GM23338 (cell line): ENCODE measurements at regions not wholly inside any gene's neighbourhood (a gene's known extent, or its start where the extent isn't known, plus 50 kb on each side); places are given as distances from the start of the nearest gene placed in this dataset.

Experiments used
- CREB1 ChIP-seq: fragments of 250-450 bp; sonication (Bioruptor Pico); IDR thresholded peaks from 2 replicates; pipeline ENCODE4 v1.5.0; 2020; ENCODE audit warnings: low read depth, mild to moderate bottlenecking, moderate library complexity
- CTCF ChIP-seq, 2 experiments: fragments of 200-600 bp in 1 of 2; sonication (generic) in 1 of 2; conservative IDR thresholded peaks; 2 replicates each; pipeline versions ENCODE4 v1.5.1 to v1.6.1; 2016 to 2017; ENCODE audit warnings: antibody characterized with exemption in 2 of 2, low read depth in 2 of 2, mild to moderate bottlenecking in 2 of 2, moderate library complexity in 1 of 2
- EZH2 ChIP-seq: fragments of 200-600 bp; sonication (generic); IDR thresholded peaks from one replicate; pipeline ENCODE4 v1.8.0; 2017; ENCODE audit warnings: antibody characterized with exemption, mild to moderate bottlenecking, low read depth; ENCODE audit not compliant: unreplicated experiment
- EZH2phosphoT487 ChIP-seq: fragments of 200-600 bp; sonication (generic); IDR thresholded peaks from one replicate; pipeline ENCODE4 v1.8.1; 2018; ENCODE audit warnings: antibody characterized with exemption; ENCODE audit not compliant: unreplicated experiment
- NANOG ChIP-seq: IDR thresholded peaks from 2 replicates; pipeline ENCODE4 v1.6.1; 2016; ENCODE audit warnings: antibody characterized with exemption, borderline replicate concordance
- POLR2AphosphoS5 ChIP-seq: IDR thresholded peaks from 2 replicates; pipeline ENCODE4 v1.6.1; 2016; ENCODE audit warnings: antibody characterized with exemption, low read depth

GRCh38 chr16:82440336-82440735, 186.4 kb upstream of the CDH13 start:
- no peak for TF ChIP-seq CTCF (conservative IDR thresholded peaks at IDR 0.05; ENCODE audit: low read depth in 2 of 2)
- TF ChIP-seq EZH2: no peak
- TF ChIP-seq POLR2AphosphoS5: no peak
- TF ChIP-seq CREB1 (CRISPR knock-in tag): no peak
- no peak for TF ChIP-seq EZH2phosphoT487
- no peak for TF ChIP-seq NANOG
